D721Med (cell line): ENCODE measurements at regions not wholly inside any gene's neighbourhood (a gene's known extent, or its start where the extent isn't known, plus 50 kb on each side); places are given as distances from the start of the nearest gene placed in this dataset.

Source experiments
- DNase-seq: peaks from one replicate; pipeline ENCODE4 v3.0.0; 2011; ENCODE audit warnings: low spot score; ENCODE audit not compliant: insufficient read length
- FAIRE-seq: peaks from 2 replicates; lab custom pipeline; 2011; peaks lifted over from hg19 to GRCh38; lab: Jason Lieb, UNC
- TF ChIP-seq, protein P1 (sequence below): IDR thresholded peaks from 2 replicates; pipeline ENCODE4 v1.5.1; 2012; ENCODE audit warnings: mild to moderate bottlenecking, control low read depth; ENCODE audit not compliant: insufficient read depth; ENCODE audit errors: missing control alignments

DNA sequence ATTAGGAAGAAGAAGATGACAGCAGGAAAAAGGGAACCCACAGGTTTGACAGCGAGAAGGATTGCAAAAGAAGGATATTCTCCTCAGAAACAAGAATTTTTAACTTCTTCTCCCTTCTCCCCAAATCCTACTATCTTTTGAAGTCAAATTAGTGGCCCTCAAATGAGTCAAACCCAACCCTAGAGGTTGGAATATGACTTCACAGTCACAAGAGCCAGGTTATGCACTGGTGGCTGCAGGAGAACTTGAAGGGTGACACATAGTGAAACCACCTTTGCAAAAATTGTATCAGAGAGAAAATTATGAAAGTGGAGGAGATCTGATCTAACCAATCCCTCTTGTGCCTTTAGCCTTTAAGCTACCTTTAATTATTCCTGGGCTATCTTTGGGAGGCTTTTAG lies 386.2 kb upstream of the CCDC196 start:
- TF ChIP-seq, protein P1, sequence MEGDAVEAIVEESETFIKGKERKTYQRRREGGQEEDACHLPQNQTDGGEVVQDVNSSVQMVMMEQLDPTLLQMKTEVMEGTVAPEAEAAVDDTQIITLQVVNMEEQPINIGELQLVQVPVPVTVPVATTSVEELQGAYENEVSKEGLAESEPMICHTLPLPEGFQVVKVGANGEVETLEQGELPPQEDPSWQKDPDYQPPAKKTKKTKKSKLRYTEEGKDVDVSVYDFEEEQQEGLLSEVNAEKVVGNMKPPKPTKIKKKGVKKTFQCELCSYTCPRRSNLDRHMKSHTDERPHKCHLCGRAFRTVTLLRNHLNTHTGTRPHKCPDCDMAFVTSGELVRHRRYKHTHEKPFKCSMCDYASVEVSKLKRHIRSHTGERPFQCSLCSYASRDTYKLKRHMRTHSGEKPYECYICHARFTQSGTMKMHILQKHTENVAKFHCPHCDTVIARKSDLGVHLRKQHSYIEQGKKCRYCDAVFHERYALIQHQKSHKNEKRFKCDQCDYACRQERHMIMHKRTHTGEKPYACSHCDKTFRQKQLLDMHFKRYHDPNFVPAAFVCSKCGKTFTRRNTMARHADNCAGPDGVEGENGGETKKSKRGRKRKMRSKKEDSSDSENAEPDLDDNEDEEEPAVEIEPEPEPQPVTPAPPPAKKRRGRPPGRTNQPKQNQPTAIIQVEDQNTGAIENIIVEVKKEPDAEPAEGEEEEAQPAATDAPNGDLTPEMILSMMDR = no peak
- no peak for DNase-seq
- no peak for FAIRE-seq

DNA sequence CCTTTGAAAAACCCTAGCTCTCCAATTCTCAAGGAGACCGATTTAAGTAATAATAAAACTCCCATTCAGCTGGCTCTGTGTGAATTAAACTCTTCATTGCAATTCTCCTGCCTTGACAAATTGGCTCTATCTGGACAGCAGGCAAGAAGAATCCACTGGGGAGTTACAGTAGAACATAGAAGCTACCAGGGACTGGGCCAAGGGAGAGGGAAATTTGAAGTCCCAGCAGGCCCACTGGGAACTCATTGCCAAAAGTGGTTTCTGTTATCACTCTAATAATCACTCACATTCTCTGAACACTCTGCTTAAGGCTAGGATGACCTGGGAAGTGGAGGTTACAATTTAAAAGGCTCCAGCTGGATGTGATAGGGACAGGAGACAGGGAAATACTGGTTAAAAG lies 384.5 kb upstream of the CCDC196 start:
- FAIRE-seq = no peak
- TF ChIP-seq, protein P1 = no peak

DNA sequence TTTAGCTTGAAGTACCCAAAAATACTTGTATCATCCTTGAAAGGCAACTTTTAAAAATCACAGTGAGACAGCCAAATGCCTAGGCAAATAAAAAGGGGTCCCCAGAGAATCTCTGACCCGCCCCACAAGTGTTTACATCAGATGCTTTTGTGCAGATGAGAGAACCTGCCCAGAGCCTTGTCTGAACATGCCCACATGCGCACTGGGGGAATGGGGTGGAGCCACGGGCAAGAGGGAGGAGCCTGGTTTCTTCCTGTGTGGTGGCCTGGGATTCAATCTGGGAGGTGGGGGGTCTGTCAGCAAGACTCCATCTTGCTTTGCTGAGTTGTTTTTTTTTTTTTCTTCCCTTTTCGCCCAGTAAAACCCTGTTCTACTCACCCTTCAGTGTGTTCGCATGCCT lies 381.7 kb upstream of the CCDC196 start:
- FAIRE-seq (no peak), DNase-seq (no peak)
- TF ChIP-seq, protein P1 = no peak

More for the DNA sequence above, 384.5 kb upstream of the CCDC196 start:
- DNase-seq = no peak

DNA sequence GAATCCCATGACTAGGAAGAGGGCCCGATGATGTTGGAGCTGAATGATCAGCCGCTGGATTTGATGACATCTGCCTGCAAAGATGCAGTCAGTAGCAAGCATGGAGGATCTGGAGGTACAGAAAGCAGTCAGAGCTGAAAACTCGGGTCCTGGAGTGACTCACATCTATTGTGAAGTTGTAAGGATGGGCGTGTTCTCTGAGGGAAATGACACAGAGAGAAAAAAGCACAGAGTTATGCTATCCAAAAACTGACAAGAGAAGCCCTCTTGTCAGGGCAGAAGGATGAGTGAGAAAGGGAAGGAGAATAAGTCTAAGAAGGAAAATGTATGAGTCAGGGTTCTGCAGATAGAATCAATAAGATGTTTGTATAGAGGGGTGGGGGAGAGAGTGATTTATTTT lies 380.4 kb upstream of the CCDC196 start:
- DNase-seq (no peak), FAIRE-seq (no peak)
- TF ChIP-seq, protein P1 = no peak

DNA sequence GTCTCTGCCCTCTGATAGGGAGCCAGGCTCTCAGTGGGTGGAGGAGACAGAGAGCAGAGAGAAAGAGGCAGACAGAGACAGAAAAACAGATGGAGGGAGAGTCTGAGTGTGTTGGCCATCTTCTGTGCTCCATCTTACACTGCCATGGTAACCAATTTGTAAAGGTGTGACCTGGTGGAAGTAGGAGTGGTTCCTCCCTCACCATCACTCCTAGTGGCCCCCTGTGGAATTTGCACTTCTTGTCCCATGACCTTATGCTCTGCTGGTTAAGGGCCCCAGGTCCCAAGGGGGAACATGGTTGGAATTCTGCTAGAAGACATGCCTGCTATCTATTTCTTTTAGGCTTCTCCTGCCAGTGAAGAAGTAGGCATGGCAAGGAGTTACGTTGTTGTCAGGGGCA lies 376.7 kb upstream of the CCDC196 start:
- FAIRE-seq = no peak
- TF ChIP-seq, protein P1 = no peak
- DNase-seq = no peak

DNA sequence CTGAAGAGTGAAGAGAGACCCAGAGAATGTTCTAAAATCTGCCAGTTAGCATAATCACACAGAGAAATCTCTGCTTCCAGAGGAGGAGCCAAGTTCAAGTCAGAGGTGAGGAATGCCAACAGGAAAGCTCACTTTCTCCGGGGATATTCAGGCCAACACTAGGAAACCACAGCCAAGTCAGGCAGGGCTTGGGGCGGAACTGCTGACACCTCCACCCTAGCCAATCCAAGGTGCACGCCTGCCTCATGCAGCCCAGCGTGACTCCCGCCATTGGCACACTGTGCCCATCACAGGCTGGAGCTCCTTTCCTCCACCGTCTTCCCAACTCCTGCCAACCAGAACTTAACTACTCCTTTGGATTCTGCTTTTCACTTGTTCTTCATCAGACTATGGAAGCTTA lies 374.3 kb upstream of the CCDC196 start:
- DNase-seq = no peak
- TF ChIP-seq, protein P1 = no peak
- FAIRE-seq = no peak

DNA sequence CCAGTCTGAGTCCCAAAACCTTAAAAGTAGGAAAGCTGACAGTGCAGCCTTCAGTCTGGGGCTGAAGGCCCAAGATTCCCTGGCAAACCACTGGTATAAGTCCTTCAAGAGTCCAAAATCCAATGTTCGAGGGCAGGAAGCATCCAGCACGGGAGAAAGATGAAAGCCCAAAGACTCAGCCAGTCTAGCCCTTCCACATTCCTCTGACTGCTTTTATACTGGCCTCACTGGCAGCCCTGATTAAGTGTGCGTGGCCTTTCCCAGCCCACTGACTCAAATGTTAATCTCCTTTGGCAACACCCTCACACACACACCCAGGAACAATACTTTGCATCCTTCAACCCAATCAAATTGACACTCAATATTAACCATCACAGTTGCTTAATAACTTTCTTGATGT lies 372.1 kb upstream of the CCDC196 start:
- FAIRE-seq = no peak
- no peak for DNase-seq
- TF ChIP-seq, protein P1 = no peak
